ENCODE measurements at regions not wholly inside any gene's neighbourhood (a gene's known extent, or its start where the extent isn't known, plus 50 kb on each side); places are given as distances from the start of the nearest gene placed in this dataset.

GRCh38 chr14:97023871-97024270 is 226.7 kb downstream of the VRK1 start:
- Histone ChIP-seq H3K4me2 (ENCODE audit: low read length) (no peak overlapping the region), H3K9me3 (ENCODE audit: control insufficient read depth, low read length) (no peaks in the 10 kb centered on the region), H3K4me1 (no peaks in the 10 kb centered on the region), H3K9ac (no peak overlapping the region), H3K36me3 (ENCODE audit: control insufficient read depth, insufficient read depth, low read length) (peaks cover under 1% of the 10 kb centered on the region), H3K27ac (no peak overlapping the region), H3K27me3 (ENCODE audit: control insufficient read depth, insufficient read depth, low read length) (no peaks in the 10 kb centered on the region), H3K4me3 (ENCODE audit: low read depth, low read length) (no peak overlapping the region), H3K79me2 (no peaks in the 10 kb centered on the region), H2AFZ (no peak overlapping the region)
- TF ChIP-seq CTCF (IDR thresholded peaks at IDR 0.05) = no peak

- H3K27me3 ChIP-seq (ENCODE audit: control insufficient read depth, insufficient read depth, low read length) = no peaks in the 10 kb centered on the region
- H3K9ac ChIP-seq = no peak overlapping the region
- H3K79me2 ChIP-seq = no peaks in the 10 kb centered on the region
- no peak overlapping the region for H3K4me3 ChIP-seq (ENCODE audit: low read depth, low read length)
- no peak overlapping the region for H3K4me2 ChIP-seq (ENCODE audit: low read length)
- H2AFZ ChIP-seq = no peak overlapping the region
- H3K27ac ChIP-seq = no peak overlapping the region
- no peaks in the 10 kb centered on the region for H3K4me1 ChIP-seq
- H3K9me3 ChIP-seq (ENCODE audit: control insufficient read depth, low read length) = no peaks in the 10 kb centered on the region
- TF ChIP-seq CTCF (IDR thresholded peaks at IDR 0.05) = no peak
- no peaks in the 10 kb centered on the region for H3K36me3 ChIP-seq (ENCODE audit: control insufficient read depth, insufficient read depth, low read length)
These were observed 227.1 kb downstream of the VRK1 start for GRCh38 chr14:97024300-97024699.

- Histone ChIP-seq H3K4me2 (ENCODE audit: low read length) (no peak overlapping the region), H3K9me3 (ENCODE audit: control insufficient read depth, low read length) (no peaks in the 10 kb centered on the region), H3K27me3 (ENCODE audit: control insufficient read depth, insufficient read depth, low read length) (no peaks in the 10 kb centered on the region), H3K9ac (no peak overlapping the region), H3K27ac (no peak overlapping the region), H3K36me3 (ENCODE audit: control insufficient read depth, insufficient read depth, low read length) (no peaks in the 10 kb centered on the region), H3K4me3 (ENCODE audit: low read depth, low read length) (no peak overlapping the region), H3K79me2 (no peaks in the 10 kb centered on the region), H3K4me1 (no peaks in the 10 kb centered on the region), H2AFZ (no peak overlapping the region)
- no peak for TF ChIP-seq CTCF (IDR thresholded peaks at IDR 0.05)
These were observed 228.5 kb downstream of the VRK1 start for GRCh38 chr14:97025722-97026121.

- H3K79me2 ChIP-seq = no peaks in the 10 kb centered on the region
- no peak overlapping the region for H3K27ac ChIP-seq
- H2AFZ ChIP-seq = no peak overlapping the region
- no peak overlapping the region for H3K4me3 ChIP-seq (ENCODE audit: low read depth, low read length)
- H3K36me3 ChIP-seq (ENCODE audit: control insufficient read depth, insufficient read depth, low read length) = no peaks in the 10 kb centered on the region
- no peaks in the 10 kb centered on the region for H3K27me3 ChIP-seq (ENCODE audit: control insufficient read depth, insufficient read depth, low read length)
- no peak for TF ChIP-seq CTCF (IDR thresholded peaks at IDR 0.05)
- no peak overlapping the region for H3K4me2 ChIP-seq (ENCODE audit: low read length)
- H3K4me1 ChIP-seq = no peaks in the 10 kb centered on the region
- H3K9ac ChIP-seq = no peak overlapping the region
- H3K9me3 ChIP-seq (ENCODE audit: control insufficient read depth, low read length) = no peaks in the 10 kb centered on the region
These were observed 230.2 kb downstream of the VRK1 start for GRCh38 chr14:97027256-97027999.

- Histone ChIP-seq H3K27me3 (ENCODE audit: control insufficient read depth, insufficient read depth, low read length) (no peaks in the 10 kb centered on the region), H3K4me1 (no peaks in the 10 kb centered on the region), H3K4me3 (ENCODE audit: low read depth, low read length) (no peak overlapping the region), H3K27ac (no peak overlapping the region), H2AFZ (no peak overlapping the region), H3K79me2 (no peaks in the 10 kb centered on the region), H3K36me3 (ENCODE audit: control insufficient read depth, insufficient read depth, low read length) (no peaks in the 10 kb centered on the region), H3K4me2 (ENCODE audit: low read length) (no peak overlapping the region), H3K9me3 (ENCODE audit: control insufficient read depth, low read length) (no peaks in the 10 kb centered on the region), H3K9ac (no peak overlapping the region)
- TF ChIP-seq CTCF (IDR thresholded peaks at IDR 0.05) = no peak
These were observed 231.2 kb downstream of the VRK1 start for GRCh38 chr14:97028382-97028781.
